GM23248 (cell line): ENCODE measurements at regions not wholly inside any gene's neighbourhood (a gene's known extent, or its start where the extent isn't known, plus 50 kb on each side); places are given as distances from the start of the nearest gene placed in this dataset.

Source experiments
- DNase-seq: peaks from one replicate; pipeline ENCODE4 v3.0.0-alpha.2; 2015
- H2AFZ ChIP-seq: fragments of 200-600 bp; sonication (generic); 2 replicates; pipeline ENCODE4 v1.6.1; 2016; ENCODE audit warnings: antibody characterized with exemption
- H3F3A ChIP-seq: fragments of 200-600 bp; sonication (generic); 2 replicates; pipeline ENCODE4 v1.6.1; 2016; ENCODE audit warnings: mild to moderate bottlenecking, antibody characterized with exemption, mixed run types; ENCODE audit not compliant: insufficient read depth
- H3K27ac ChIP-seq: fragments of 200-600 bp; sonication (generic); 2 replicates; pipeline ENCODE4 v1.5.1; 2016; ENCODE audit warnings: mild to moderate bottlenecking
- H3K27me3 ChIP-seq: fragments of 200-600 bp; sonication (generic); replicated peaks from 2 replicates; pipeline ENCODE4 v1.6.1; 2016; ENCODE audit warnings: mild to moderate bottlenecking; ENCODE audit not compliant: insufficient read depth
- H3K36me3 ChIP-seq: fragments of 200-600 bp; sonication (generic); 2 replicates; pipeline ENCODE4 v1.6.1; 2016; ENCODE audit warnings: low read depth, mild to moderate bottlenecking
- H3K4me1 ChIP-seq: fragments of 200-600 bp; sonication (generic); 2 replicates; pipeline ENCODE4 v1.6.1; 2016; ENCODE audit warnings: mild to moderate bottlenecking; ENCODE audit not compliant: insufficient read depth
- H3K4me2 ChIP-seq: fragments of 200-600 bp; sonication (generic); one replicate; pipeline ENCODE4 v1.6.1; 2016; ENCODE audit warnings: mild to moderate bottlenecking; ENCODE audit not compliant: unreplicated experiment
- H3K4me3 ChIP-seq: fragments of 200-600 bp; sonication (generic); 2 replicates; pipeline ENCODE4 v1.5.1; 2016; ENCODE audit warnings: mild to moderate bottlenecking
- H3K79me2 ChIP-seq: fragments of 200-600 bp; sonication (generic); 2 replicates; pipeline ENCODE4 v1.6.1; 2016; ENCODE audit warnings: mild to moderate bottlenecking; ENCODE audit not compliant: insufficient read depth
- H3K9ac ChIP-seq: fragments of 200-600 bp; sonication (generic); 2 replicates; pipeline ENCODE4 v1.6.1; 2016; ENCODE audit warnings: mild to moderate bottlenecking
- H3K9me2 ChIP-seq: fragments of 200-600 bp; sonication (generic); 2 replicates; pipeline ENCODE4 v1.6.1; 2016; ENCODE audit warnings: mixed run types, mild to moderate bottlenecking, moderate library complexity; ENCODE audit not compliant: insufficient read depth
- H3K9me3 ChIP-seq: fragments of 200-600 bp; sonication (generic); one replicate; pipeline ENCODE4 v1.6.1; 2017; ENCODE audit warnings: low read depth
- H4K20me1 ChIP-seq: fragments of 200-600 bp; sonication (generic); 2 replicates; pipeline ENCODE4 v1.6.0; 2016; ENCODE audit not compliant: insufficient read depth
- EZH2 ChIP-seq: fragments of 200-600 bp; sonication (generic); IDR thresholded peaks from 2 replicates; pipeline ENCODE4 v1.6.1; 2018; ENCODE audit warnings: antibody characterized with exemption, mild to moderate bottlenecking; ENCODE audit not compliant: insufficient read depth, poor library complexity, severe bottlenecking
- EZH2phosphoT487 ChIP-seq: fragments of 200-600 bp; sonication (generic); IDR thresholded peaks from 2 replicates; pipeline ENCODE4 v1.6.1; 2018; ENCODE audit warnings: antibody characterized with exemption, moderate library complexity, mild to moderate bottlenecking, low read depth; ENCODE audit not compliant: insufficient read depth
- WGBS, 2 experiments: methylation state at CpG; one replicate each; pipeline ENCODE4 v1.1.6; 2015 to 2017; ENCODE audit warnings: low lambda C conversion rate in 2 of 2, low coverage in 1 of 2; ENCODE audit errors: missing lambda C conversion rate in 2 of 2; 5-methylcytosine and 5-hydroxymethylcytosine counted together
- in situ Hi-C: fragments of 300-500 bp; cut with MboI; formaldehyde crosslinking; loops from 2 replicates; pipeline ENCODE4 v1.15.0; 2020

GRCh38 chr9:101993771-101994170 lies 255.3 kb upstream of the GRIN3A start:
- in situ Hi-C loops: no loop called here
- TF ChIP-seq EZH2phosphoT487: no peak
- no peak for TF ChIP-seq EZH2
- DNase-seq: no peak
- H3K9me2 ChIP-seq: no peaks in the 10 kb centered on the region
- H2AFZ ChIP-seq: no peak overlapping the region
- H3K79me2 ChIP-seq: no peaks in the 10 kb centered on the region
- no peaks in the 10 kb centered on the region for H3K36me3 ChIP-seq
- no peaks in the 10 kb centered on the region for H3F3A ChIP-seq
- no peak overlapping the region for H3K9ac ChIP-seq
- no peak overlapping the region for H3K4me2 ChIP-seq
- H3K4me3 ChIP-seq: no peak overlapping the region
- H3K9me3 ChIP-seq: no peaks in the 10 kb centered on the region
- no peaks in the 10 kb centered on the region for H3K4me1 ChIP-seq
- 0% methylated on average over 1 of the region's 1 CpG for WGBS, 2 experiments
- no peaks in the 10 kb centered on the region for H3K27me3 ChIP-seq
- H3K27ac ChIP-seq: no peak overlapping the region
- no peaks in the 10 kb centered on the region for H4K20me1 ChIP-seq

GRCh38 chr9:101991926-101992325 lies 253.5 kb upstream of the GRIN3A start:
- H3K4me2 ChIP-seq: no peak overlapping the region
- H3K9ac ChIP-seq: no peak overlapping the region
- no peaks in the 10 kb centered on the region for H3K9me3 ChIP-seq
- H3K79me2 ChIP-seq: no peaks in the 10 kb centered on the region
- no peak for TF ChIP-seq EZH2
- TF ChIP-seq EZH2phosphoT487: no peak
- H3K4me3 ChIP-seq: no peak overlapping the region
- H4K20me1 ChIP-seq: no peaks in the 10 kb centered on the region
- H3K4me1 ChIP-seq: no peaks in the 10 kb centered on the region
- H3K27me3 ChIP-seq: no peaks in the 10 kb centered on the region
- no peaks in the 10 kb centered on the region for H3K36me3 ChIP-seq
- no peaks in the 10 kb centered on the region for H3K9me2 ChIP-seq
- in situ Hi-C loops: no loop called here
- H3F3A ChIP-seq: no peaks in the 10 kb centered on the region
- no peak overlapping the region for H3K27ac ChIP-seq
- no peak overlapping the region for H2AFZ ChIP-seq
- DNase-seq: no peak

GRCh38 chr9:101977614-101978210 lies 239.3 kb upstream of the GRIN3A start:
- TF ChIP-seq EZH2 (no peak), EZH2phosphoT487 (no peak)
- Histone ChIP-seq H3K79me2 (no peaks in the 10 kb centered on the region), H3K4me1 (no peaks in the 10 kb centered on the region), H3K9me3 (no peaks in the 10 kb centered on the region), H3K9me2 (no peaks in the 10 kb centered on the region), H3K27me3 (no peaks in the 10 kb centered on the region), H3K27ac (no peak overlapping the region), H3F3A (no peaks in the 10 kb centered on the region), H2AFZ (no peak overlapping the region), H4K20me1 (no peaks in the 10 kb centered on the region), H3K4me3 (no peak overlapping the region), H3K36me3 (no peaks in the 10 kb centered on the region), H3K9ac (no peak overlapping the region), H3K4me2 (no peak overlapping the region)
- WGBS, 2 experiments: 0 to 7% methylated on average over 2 of the region's 2 CpGs
- in situ Hi-C loops: no loop called here
- peak; percentile 32 for DNase-seq

GRCh38 chr9:101970609-101971008 lies 232.2 kb upstream of the GRIN3A start:
- in situ Hi-C loops: no loop called here
- DNase-seq: no peak
- no peaks in the 10 kb centered on the region for H3F3A ChIP-seq

GRCh38 chr9:101968392-101968791 lies 229.9 kb upstream of the GRIN3A start:
- H4K20me1 ChIP-seq: no peaks in the 10 kb centered on the region
- H3K27ac ChIP-seq: no peak overlapping the region
- H3K4me1 ChIP-seq: no peaks in the 10 kb centered on the region
- 56 to 62% methylated on average over 1 of the region's 1 CpG for WGBS, 2 experiments
- H3K9ac ChIP-seq: no peak overlapping the region
- DNase-seq: no peak
- in situ Hi-C loops: no loop called here
- H3K79me2 ChIP-seq: no peaks in the 10 kb centered on the region
- H2AFZ ChIP-seq: no peak overlapping the region
- H3K27me3 ChIP-seq: no peaks in the 10 kb centered on the region
- no peaks in the 10 kb centered on the region for H3K9me3 ChIP-seq
- no peaks in the 10 kb centered on the region for H3F3A ChIP-seq
- H3K9me2 ChIP-seq: no peaks in the 10 kb centered on the region
- no peak overlapping the region for H3K4me2 ChIP-seq
- TF ChIP-seq EZH2 (no peak), EZH2phosphoT487 (no peak)
- no peaks in the 10 kb centered on the region for H3K36me3 ChIP-seq
- H3K4me3 ChIP-seq: no peak overlapping the region

More at GRCh38 chr9:101970609-101971008, 232.2 kb upstream of the GRIN3A start:
- Histone ChIP-seq H3K27ac (no peak overlapping the region), H3K4me3 (no peak overlapping the region), H3K4me1 (no peaks in the 10 kb centered on the region), H3K36me3 (no peaks in the 10 kb centered on the region), H3K79me2 (no peaks in the 10 kb centered on the region), H3K27me3 (no peaks in the 10 kb centered on the region), H3K9ac (no peak overlapping the region), H3K4me2 (no peak overlapping the region), H3K9me3 (no peaks in the 10 kb centered on the region), H3K9me2 (no peaks in the 10 kb centered on the region), H4K20me1 (no peaks in the 10 kb centered on the region), H2AFZ (no peak overlapping the region)
- no peak for TF ChIP-seq EZH2phosphoT487
- no peak for TF ChIP-seq EZH2
